ENCODE measurements at regions not wholly inside any gene's neighbourhood (a gene's known extent, or its start where the extent isn't known, plus 50 kb on each side); places are given as distances from the start of the nearest gene placed in this dataset.

- in situ Hi-C loops (cut with MboI; ENCODE audit: low pct_unique_long_range_greater_than_20kb, low sequenced_read_pairs, unreplicated experiment) = no loop called here
Observed at GRCh38 chr5:175222621-175223020, 221.4 kb downstream of the DRD1 start.

GRCh38 chr5:175220549-175220948, 223.4 kb downstream of the DRD1 start:
- DNase-seq (ENCODE audit: low spot score) = no peak
- in situ Hi-C loops (cut with MboI; ENCODE audit: low pct_unique_long_range_greater_than_20kb, low sequenced_read_pairs, unreplicated experiment) = no loop called here
- no peak for TF ChIP-seq CTCF (IDR thresholded peaks at IDR 0.05; ENCODE audit: extremely low read depth, insufficient read depth, missing control alignments)

More at GRCh38 chr5:175222621-175223020, 221.4 kb downstream of the DRD1 start:
- no peak for TF ChIP-seq CTCF (IDR thresholded peaks at IDR 0.05; ENCODE audit: extremely low read depth, insufficient read depth, missing control alignments)
- no peak for DNase-seq (ENCODE audit: low spot score)

GRCh38 chr5:175219366-175219765, 224.6 kb downstream of the DRD1 start:
- in situ Hi-C loops (cut with MboI; ENCODE audit: low pct_unique_long_range_greater_than_20kb, low sequenced_read_pairs, unreplicated experiment) = no loop called here
- no peak for TF ChIP-seq CTCF (IDR thresholded peaks at IDR 0.05; ENCODE audit: extremely low read depth, insufficient read depth, missing control alignments)
- no peak for DNase-seq (ENCODE audit: low spot score)

GRCh38 chr5:175216991-175217390, 227.0 kb downstream of the DRD1 start:
- in situ Hi-C loops (cut with MboI; ENCODE audit: low pct_unique_long_range_greater_than_20kb, low sequenced_read_pairs, unreplicated experiment) = no loop called here
- TF ChIP-seq CTCF (IDR thresholded peaks at IDR 0.05; ENCODE audit: extremely low read depth, insufficient read depth, missing control alignments) = no peak

GRCh38 chr5:175215906-175216305, 228.1 kb downstream of the DRD1 start:
- in situ Hi-C loops (cut with MboI; ENCODE audit: low pct_unique_long_range_greater_than_20kb, low sequenced_read_pairs, unreplicated experiment) = no loop called here
- no peak for TF ChIP-seq CTCF (IDR thresholded peaks at IDR 0.05; ENCODE audit: extremely low read depth, insufficient read depth, missing control alignments)
- no peak for DNase-seq (ENCODE audit: low spot score)

More at GRCh38 chr5:175216991-175217390, 227.0 kb downstream of the DRD1 start:
- DNase-seq (ENCODE audit: low spot score) = no peak

GRCh38 chr5:175214152-175214551, 229.8 kb downstream of the DRD1 start:
- in situ Hi-C loops (cut with MboI; ENCODE audit: low pct_unique_long_range_greater_than_20kb, low sequenced_read_pairs, unreplicated experiment) = no loop called here
- DNase-seq (ENCODE audit: low spot score) = no peak
- TF ChIP-seq CTCF (IDR thresholded peaks at IDR 0.05; ENCODE audit: extremely low read depth, insufficient read depth, missing control alignments) = no peak
